NOMO-1 treated with dmso at 0.1 percent for 144 hours (cell line): ENCODE measurements at regions not wholly inside any gene's neighbourhood (a gene's known extent, or its start where the extent isn't known, plus 50 kb on each side); places are given as distances from the start of the nearest gene placed in this dataset.

Source experiments
- DNase-seq: peaks from one replicate; lab custom pipeline; 2025; ENCODE audit not compliant: unreplicated experiment; lab: John Stamatoyannopoulos, UW

DNA sequence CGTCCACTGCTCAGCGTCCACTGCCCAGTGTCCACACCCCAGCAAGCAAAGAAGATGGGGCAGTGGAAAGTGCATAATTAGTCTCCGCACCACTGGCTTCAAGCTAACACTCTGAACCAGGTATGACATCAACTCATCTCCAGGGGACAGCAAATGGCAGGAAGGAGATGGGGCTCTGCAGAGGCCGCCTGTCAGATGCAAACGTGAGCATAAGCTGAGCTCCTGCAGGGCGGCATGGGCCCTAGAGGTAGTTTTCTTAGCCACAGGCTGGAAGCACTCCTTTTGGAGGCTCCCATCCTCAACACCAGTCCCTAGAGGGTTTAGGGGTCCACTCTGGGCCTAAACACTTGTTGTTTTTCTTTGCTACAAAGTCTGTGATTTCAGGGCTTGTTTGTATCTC lies 335.8 kb upstream of the MKI67 start:
- no peak for DNase-seq

DNA sequence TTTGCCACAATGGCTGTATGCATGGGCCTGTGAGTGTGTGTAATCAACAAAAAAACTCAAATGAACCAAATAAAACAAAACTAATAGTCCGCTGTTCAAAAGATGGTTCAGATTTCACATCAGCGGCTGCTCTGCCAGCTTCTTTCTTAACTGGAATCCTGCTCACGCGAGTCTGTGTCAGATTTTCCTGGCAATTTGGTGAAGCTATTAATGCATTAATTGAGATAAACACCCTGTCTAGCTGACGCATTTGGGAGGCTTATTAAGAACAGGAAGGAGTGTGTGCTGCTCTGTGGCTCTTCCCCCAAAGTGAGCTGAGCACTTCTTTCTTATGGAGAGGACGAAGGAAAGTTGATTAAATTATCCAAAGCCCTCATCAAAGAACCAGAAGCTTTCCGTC lies 336.6 kb upstream of the MKI67 start:
- DNase-seq: no peak

DNA sequence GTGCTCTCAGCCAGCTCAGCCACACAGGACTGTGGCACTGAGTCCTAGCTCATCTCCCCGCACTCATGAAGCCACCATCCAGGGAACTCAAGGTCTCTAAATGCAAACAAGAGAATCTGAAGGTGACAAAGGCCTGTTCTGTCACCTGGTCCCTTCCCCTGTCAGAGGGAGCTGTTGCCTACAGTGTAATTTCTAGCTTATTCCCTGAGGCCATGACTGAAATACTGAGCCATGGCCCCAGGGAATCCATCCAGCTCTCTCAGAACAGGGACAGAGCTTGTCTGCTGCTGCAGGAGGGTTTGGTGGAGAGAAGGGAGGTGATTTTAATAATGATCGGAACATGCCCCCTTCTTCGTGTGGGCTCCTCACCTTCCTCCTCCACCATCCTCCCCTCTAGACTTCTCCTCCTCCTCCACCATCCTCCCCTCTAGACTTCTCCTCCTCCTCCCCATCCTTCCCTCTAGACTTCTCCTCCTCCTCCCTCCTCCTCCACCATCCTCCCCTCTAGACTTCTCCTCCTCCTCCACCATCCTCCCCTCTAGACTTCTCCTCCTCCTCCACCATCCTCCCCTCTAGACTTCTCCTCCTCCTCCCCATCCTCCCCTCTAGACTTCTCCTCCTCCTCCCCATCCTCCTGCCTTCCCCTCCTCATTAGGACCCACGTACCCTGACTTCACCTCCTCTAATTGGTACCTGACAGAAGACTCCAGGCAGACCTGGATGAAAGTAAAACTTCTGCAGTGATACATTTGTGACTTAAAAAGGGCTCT lies 338.0 kb upstream of the MKI67 start:
- no peak for DNase-seq

DNA sequence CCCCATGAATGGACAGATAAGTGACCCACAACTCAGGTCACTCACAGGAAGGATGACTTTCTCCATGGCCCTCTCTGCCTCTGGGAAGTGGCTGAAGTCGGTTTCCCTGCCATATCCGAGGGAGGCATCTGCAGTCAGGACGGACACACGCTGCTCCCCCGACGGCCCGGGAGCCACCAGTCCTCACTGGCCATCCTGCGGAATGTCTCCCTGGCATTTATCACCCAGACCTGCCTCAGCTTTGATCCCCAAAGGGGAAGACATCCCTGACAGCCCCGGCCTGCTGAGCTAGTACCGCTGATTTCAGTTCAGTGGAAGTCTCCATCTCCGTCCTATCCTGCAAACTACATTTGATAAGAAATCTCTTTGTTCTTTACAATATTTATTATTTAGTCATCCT lies 339.5 kb upstream of the MKI67 start:
- no peak for DNase-seq

DNA sequence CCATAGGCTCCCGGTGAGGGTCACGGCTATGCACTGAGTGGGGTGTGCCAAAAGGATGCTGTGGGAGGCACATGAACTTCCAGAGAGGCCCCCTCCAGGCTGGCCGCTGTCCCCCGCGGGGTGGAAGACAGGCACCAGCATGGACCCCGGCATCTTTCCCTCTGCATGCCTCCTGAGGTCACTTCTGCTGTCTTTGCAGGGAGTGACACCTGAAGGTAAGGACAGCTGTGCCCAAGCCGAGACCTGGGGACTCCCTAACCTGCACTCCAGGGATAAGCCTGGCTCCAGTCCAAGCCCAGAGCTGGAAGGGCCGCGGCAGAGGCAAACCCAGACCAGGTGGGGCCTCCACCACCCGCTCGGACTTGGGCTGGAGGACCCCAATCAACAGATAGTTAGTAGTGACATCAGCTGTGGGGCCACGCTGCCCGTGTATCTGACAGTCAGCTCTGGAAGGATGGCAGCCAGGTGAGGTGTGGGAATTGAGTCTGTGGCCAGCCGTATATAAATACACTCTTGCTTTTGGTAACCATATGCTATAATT lies 340.7 kb upstream of the MKI67 start:
- DNase-seq: no peak

DNA sequence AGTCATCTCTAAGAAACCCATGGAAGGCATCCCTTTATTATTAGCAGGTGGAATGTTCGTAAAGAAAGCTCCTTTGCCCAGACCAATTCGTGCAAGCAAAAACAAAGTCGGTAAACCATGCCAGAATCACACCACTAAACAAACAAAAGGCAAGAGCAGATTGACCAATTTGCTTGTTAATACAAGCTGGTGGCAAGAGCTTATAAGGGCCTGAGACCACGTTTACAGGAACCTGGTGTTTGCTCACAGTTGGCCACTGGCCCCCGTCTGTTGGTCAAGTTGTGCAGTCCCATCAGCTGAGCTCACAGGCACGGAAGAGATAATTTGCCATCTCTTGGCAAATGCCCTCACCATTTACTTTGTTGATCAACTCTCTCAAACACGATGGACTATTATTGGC lies 342.2 kb upstream of the MKI67 start:
- DNase-seq: no peak

DNA sequence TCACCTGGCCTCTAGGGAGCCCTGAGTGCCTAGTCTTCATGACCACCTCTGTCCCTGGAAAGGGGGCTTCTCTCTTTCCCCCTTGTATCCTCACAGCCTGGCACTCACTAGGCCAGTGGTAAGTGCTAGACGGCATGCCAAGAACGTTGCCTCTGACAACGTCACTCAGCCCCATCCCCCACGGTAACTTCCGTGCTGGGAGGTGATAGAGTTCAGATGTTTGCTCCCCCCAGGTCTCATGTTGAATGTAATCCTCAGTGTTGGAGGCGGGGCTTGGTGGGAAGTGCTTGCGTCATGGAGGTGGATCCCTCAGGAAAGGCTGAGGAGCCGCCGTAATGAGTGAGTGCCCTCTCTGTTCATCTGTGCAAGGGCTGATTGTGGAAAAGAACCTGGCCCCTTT lies 343.3 kb upstream of the MKI67 start:
- DNase-seq: no peak

DNA sequence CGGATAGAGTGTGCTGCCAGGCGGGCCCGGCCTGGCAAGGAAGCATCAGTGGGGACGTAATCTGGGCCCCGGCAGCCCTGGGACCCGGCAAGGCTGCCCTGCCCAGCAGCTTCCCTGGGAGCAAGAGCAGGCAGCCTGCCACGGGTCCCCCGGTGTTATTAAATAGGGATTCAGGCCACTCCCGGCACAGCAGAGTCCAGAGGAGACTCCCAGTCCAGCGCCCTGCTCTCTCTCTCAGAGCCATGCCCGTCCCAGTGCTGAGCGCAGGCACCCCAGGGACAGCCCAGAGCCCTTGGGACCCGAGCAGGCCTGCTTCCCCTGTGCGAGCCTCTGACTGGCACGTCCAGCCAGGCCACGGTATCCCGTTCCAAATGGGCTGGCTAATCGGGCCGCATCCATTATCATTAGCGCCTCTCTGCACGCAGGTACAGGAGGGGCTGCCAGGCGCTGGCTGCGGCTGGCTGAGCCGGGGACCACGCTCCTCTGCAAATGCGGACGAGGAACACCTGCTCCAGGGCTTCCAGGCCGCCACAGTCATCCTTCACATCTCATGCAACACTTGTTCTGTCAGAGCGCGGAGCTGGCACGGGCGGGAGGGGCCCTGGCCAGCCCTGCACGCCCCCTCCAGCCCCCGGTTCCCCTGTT lies 344.2 kb upstream of the MKI67 start:
- DNase-seq: no peak

DNA sequence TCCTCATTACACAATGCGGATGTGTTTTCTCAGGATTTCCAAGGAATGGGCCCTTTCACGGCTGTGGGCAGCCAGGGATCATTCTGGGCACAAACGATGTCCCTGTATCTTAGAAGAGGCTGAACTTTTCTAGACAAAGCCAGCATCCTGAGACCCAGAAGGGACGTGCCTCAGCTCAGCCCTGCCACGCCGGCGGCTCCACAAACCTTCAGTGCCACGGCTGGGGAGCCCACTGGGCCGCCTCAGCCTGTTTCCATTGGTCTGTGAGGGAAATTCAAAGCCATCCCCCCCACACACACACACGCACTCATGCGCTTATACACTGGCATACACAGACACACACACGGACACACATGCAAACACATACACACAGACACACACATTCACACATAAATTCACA lies 344.9 kb upstream of the MKI67 start:
- no peak for DNase-seq

DNA sequence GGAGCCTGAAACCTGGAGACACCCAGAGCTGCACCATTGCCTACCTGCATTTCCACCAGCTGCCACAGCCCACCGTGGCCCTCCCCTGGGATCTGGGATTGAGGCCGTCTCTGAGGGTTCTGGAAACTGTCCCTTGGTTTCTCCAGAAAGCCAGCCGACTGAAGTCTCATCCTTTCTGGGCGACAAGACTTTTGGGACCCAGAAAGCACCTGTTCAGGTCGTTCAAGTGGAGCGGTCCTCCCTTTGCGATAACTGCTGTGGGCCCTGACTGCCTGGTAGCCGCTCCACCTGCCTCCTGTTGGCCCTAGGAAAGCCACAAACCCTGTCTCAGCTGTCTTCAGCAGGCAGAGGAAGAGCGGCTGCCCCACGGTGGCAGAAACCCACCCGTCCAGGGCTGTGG lies 346.0 kb upstream of the MKI67 start:
- DNase-seq: no peak

DNA sequence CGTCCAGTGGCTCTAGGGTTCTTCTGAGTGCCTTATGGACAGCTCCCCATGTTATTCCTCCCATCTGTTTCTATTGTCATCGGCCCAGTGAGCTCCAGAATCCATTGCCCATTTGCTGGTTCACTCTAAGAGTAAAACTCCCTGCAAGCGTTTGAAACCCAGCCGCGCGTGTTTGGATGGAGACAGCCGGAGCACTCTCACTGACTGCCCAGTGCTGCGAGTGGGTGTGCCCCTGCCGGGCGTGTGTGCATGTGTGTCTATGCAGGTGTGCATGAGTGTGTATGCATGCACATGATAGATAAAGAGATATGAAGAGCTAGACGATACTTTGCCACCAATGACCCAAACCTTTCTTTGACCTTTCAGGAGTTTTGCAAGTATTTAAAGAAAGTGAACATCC lies 347.2 kb upstream of the MKI67 start:
- DNase-seq: no peak

DNA sequence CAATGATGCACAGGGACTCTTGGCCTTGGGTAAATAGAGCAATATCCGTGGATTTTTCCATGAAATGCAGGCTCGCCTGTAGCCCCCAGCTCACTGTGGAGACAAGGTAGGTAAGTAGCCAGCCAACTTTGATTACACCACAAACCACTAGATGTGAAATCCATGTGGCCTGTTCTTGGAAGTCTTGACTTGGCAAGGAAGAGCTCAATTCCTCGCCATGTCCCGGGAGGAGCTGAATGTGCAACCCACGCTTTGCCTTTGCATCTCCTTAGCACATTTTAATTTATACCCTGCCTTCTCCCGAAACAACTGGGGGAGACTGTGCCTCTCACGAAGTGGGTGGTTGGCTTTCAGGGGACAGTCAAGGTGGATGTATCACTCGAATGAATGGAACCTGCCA lies 347.7 kb upstream of the MKI67 start:
- DNase-seq: no peak

DNA sequence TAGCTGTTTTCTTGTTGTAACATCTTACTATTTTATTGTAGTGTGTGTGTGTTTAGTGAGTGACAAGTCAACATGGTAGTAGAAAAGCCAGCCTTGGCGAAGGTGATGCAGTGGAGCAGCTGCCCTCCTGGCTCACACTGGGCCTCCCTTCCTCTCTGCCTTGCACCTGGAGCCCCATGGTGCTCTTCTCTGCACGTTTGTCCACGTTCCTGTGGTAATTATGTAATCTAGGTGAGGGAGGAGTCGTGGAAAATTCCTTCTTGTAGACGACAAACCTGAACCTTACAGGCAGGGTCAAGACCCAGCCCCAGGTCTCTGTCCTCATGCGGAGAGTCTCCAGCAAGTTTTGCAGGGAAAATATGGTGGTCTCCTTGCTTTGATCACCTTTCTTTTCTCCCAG lies 348.3 kb upstream of the MKI67 start:
- no peak for DNase-seq

DNA sequence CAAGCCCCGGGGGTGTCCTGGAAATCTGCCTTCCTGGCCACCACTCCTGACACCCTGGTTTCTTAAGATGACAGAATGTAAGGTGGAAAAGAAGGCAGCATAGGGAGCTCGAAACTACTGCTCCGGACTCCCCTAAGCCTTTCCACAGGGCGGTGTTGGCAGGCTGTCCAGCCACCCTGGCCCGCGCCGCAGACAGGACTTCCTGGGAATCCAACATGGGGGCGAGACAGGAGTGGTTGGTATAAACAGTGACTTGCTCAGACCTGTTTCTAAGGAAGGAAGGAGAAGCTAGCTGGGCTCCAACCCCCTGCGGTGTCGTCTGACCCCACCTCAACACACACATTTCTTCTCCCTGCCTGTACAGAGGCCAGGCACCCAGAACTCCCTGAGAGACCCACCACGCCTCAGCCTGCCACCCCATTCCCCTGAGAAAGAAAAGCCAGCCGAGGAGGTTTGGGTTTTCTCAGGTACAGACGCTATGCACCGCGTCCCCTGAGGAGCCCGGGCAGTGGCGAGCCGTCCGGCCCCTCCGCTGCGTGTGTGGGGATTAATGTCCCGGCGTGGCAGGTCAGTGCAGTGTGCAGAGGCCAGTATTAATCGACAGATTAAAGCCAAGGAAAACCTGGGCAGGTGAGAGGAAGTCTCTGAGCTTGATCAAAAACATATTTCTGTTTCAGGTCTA lies 349.6 kb upstream of the MKI67 start:
- DNase-seq: no peak

DNA sequence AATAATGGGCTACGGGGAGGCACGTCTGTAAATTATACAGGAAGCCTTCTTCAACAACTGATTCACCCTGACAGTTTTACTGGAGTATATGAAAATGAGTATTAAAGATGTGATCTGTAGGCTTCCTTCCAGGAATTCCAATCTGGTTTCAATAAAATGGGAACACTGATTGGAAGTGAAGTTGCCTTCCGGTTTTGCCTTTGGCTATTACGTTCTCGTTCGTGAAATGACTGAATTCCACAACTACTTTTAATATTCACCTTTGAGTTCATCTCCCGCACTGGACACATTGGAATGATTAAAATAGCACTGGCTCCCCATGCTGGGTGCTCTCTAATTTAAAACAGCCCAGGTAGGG lies 350.1 kb upstream of the MKI67 start:
- DNase-seq: no peak

DNA sequence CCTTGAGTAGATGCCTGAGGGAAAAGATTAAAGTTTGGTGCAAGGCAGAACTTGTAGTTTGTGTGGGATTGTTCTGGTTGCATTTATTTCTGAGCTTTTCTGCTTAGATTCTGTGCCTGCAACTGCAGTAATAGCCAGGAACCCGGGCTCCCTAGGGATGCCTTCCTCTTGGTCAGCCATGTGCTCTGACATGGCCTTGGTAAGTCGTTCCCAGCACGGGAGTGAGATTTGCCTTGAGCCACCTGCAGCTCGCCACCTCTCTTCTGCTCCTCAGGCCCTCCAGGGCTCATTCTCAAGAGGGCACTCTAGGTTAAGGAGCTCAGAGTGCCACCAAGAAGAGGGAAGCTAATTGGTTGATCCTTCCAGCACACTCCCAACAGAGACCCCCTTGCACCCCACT lies 350.6 kb upstream of the MKI67 start:
- no peak for DNase-seq

DNA sequence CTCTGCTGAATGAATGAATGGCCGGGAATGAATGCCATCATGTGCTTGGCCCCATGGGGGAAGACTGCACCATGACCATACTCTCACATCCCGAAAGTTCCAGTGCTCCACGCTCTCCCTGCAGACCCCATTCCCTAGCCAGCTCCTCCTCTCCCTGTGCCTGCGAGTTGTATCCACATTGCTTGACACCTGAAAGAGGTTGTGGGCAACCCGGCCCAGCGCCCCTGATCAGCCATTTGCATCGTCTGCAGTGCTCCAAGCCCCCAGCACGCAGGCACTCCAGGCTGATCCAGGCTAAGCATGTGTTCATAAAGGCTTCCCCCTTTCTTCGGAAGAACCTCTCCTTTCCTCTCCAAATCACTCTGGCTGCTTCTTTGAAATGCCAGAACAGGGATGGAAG lies 354.4 kb upstream of the MKI67 start:
- no peak for DNase-seq

DNA sequence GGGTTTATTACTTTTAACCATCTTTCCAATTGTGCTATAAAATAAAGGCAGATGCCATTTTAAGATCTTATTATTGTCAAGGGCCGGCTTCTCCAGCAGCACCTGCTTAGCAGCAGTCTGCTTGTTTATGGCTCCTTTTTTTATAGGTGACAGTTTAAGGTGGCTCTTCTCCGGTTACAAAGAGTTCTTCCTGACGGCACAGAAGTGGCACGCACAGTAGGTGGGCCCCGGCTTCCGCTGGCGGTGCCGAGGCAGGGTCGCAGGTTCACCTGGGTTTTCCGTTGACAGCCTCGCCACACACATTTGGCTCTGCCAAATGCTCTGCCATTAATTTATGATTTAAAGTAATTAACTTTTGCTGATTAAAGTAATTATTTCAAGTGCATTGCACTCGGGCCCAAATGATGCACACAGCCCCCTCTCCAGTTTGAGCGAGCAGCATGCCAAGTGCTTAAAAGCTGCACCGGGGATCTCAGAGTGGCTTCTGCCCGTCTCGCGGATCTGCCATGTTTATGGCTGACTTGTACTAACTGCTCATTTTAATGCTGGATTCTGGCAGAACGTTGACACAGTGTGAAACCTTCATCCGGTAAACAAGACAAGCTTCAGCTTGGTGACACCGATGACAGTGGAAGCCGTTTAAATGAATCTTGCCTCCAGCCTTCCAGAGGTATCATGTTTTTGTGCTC lies 355.1 kb upstream of the MKI67 start:
- DNase-seq: no peak

DNA sequence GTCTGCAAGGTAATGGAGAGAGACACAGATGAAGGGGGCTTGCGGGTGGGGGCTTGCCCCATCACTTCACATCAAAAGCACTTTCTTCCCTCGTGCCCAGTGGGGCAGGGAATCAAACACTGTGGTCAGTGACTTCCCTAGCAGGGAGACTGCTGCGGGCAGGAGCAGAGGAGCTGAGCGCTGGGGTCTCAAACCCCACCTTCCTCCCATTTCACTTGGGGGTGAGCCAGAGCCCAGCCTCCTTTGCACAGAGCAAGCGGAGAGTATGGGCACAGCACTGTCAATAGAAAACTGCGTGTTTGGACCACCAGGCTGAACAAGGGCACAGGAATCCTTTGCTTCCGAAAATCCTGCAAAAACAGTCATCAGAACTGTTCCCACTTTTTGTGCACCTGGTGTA lies 355.8 kb upstream of the MKI67 start:
- no peak for DNase-seq

DNA sequence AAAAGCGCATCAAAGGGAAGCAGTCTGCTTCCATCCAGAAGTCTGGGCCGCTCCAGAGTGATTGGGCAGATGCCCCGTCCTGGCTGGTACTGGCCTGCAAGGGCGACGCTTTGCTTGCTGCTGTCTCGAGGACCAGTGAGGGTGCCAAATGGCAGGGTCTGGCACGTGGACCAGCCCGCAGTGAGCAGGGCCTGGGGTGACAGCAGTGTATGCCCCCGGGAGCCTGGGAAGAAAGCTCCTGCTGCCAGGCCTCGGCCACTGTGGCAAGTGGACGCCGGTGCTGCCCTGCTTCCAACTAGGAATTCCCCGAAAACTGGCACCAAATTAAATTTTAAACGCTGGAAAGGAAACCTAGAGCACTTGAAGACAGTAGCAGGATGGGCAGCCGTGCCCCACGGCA lies 357.0 kb upstream of the MKI67 start:
- no peak for DNase-seq

DNA sequence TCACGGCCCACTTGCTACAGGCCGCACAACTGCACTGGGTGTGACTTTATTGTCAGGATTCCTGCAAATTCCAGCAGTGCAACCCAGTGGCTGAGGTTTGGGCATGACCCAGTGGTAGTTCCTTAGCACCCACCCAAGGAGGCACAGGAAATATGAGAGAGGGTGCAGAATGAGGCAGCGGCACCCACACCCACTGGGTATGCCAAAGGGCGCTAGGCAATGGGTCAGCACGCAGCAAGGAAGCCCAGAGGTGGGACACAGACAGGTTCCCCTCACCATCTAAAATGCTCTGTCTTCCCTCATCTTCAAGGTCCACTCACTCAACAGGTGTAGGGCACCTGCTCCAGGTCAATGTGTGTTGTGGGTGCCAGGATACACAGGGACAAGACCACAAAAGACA lies 357.8 kb upstream of the MKI67 start:
- no peak for DNase-seq
